ENCODE measurements at regions not wholly inside any gene's neighbourhood (a gene's known extent, or its start where the extent isn't known, plus 50 kb on each side); places are given as distances from the start of the nearest gene placed in this dataset.

- TF ChIP-seq CTCF (IDR thresholded peaks at IDR 0.05) (no peak), POLR2A (IDR thresholded peaks at IDR 0.05) (no peak)
Observed at GRCh38 chr1:224817382-224817781, 112.1 kb upstream of the DNAH14 start.

All from uterus (tissue), 2 donors.